ENCODE measurements at regions not wholly inside any gene's neighbourhood (a gene's known extent, or its start where the extent isn't known, plus 50 kb on each side); places are given as distances from the start of the nearest gene placed in this dataset.
"Not testable (repeated sequence)": the region's sequence is repeated elsewhere in the genome, so short reads cannot be mapped to it uniquely, and the experiment has no call there.

- intact Hi-C loops (cut with DNase I; ENCODE audit: low total_unique reads); H3K4me3 ChIP-seq; H3K4me1 ChIP-seq; H3K27me3 ChIP-seq; H3K36me3 ChIP-seq; DNase-seq; H3K27ac ChIP-seq; H3K9me3 ChIP-seq: not testable (repeated sequence)
These were observed 69.1 kb downstream of the ZNF518B start for GRCh38 chr4:10388146-10388545.

GRCh38 chr4:10385994-10386394 is 71.2 kb downstream of the ZNF518B start:
- intact Hi-C loops (cut with DNase I; ENCODE audit: low total_unique reads): no loop called here
- Histone ChIP-seq H3K9me3 (no peaks in the 10 kb centered on the region), H3K27ac (no peak overlapping the region), H3K4me3 (no peak overlapping the region), H3K27me3 (no peaks in the 10 kb centered on the region), H3K36me3 (no peaks in the 10 kb centered on the region), H3K4me1 (no peaks in the 10 kb centered on the region)
- no peak for TF ChIP-seq CTCF (IDR thresholded peaks at IDR 0.05)
- no peak for DNase-seq

- Histone ChIP-seq H3K27me3 (no peaks in the 10 kb centered on the region), H3K4me1 (no peaks in the 10 kb centered on the region), H3K4me3 (no peak overlapping the region), H3K27ac (no peak overlapping the region), H3K9me3 (no peaks in the 10 kb centered on the region), H3K36me3 (no peaks in the 10 kb centered on the region)
- DNase-seq: no peak
- intact Hi-C loops (cut with DNase I; ENCODE audit: low total_unique reads): no loop called here
- no peak for TF ChIP-seq CTCF (IDR thresholded peaks at IDR 0.05)
These were observed 72.3 kb downstream of the ZNF518B start for GRCh38 chr4:10384974-10385373.

GRCh38 chr4:10383417-10383816 is 73.8 kb downstream of the ZNF518B start:
- Histone ChIP-seq H3K4me1 (no peaks in the 10 kb centered on the region), H3K27ac (no peak overlapping the region)
- intact Hi-C loops (cut with DNase I; ENCODE audit: low total_unique reads): no loop called here

GRCh38 chr4:10382171-10382570 is 75.1 kb downstream of the ZNF518B start:
- not testable (repeated sequence) for H3K27me3 ChIP-seq

More at GRCh38 chr4:10383417-10383816, 73.8 kb downstream of the ZNF518B start:
- no peak overlapping the region for H3K4me3 ChIP-seq
- no peak for TF ChIP-seq CTCF (IDR thresholded peaks at IDR 0.05)
- no peaks in the 10 kb centered on the region for H3K9me3 ChIP-seq
- H3K36me3 ChIP-seq: no peaks in the 10 kb centered on the region
- DNase-seq: no peak
- no peaks in the 10 kb centered on the region for H3K27me3 ChIP-seq

GRCh38 chr4:10381146-10381545 is 76.1 kb downstream of the ZNF518B start:
- H3K4me1 ChIP-seq: no peaks in the 10 kb centered on the region
- no peak overlapping the region for H3K27ac ChIP-seq
- DNase-seq: no peak
- intact Hi-C loops (cut with DNase I; ENCODE audit: low total_unique reads): no loop called here
- H3K4me3 ChIP-seq: no peak overlapping the region
- TF ChIP-seq CTCF (IDR thresholded peaks at IDR 0.05): no peak
- H3K36me3 ChIP-seq: no peaks in the 10 kb centered on the region
- no peaks in the 10 kb centered on the region for H3K27me3 ChIP-seq
- H3K9me3 ChIP-seq: no peaks in the 10 kb centered on the region

More at GRCh38 chr4:10382171-10382570, 75.1 kb downstream of the ZNF518B start:
- H3K9me3 ChIP-seq; H3K4me1 ChIP-seq; intact Hi-C loops (cut with DNase I; ENCODE audit: low total_unique reads); H3K27ac ChIP-seq; H3K36me3 ChIP-seq; DNase-seq; H3K4me3 ChIP-seq: not testable (repeated sequence)

GRCh38 chr4:10380735-10381134 is 76.5 kb downstream of the ZNF518B start:
- no peaks in the 10 kb centered on the region for H3K36me3 ChIP-seq
- TF ChIP-seq CTCF (IDR thresholded peaks at IDR 0.05): no peak
- intact Hi-C loops (cut with DNase I; ENCODE audit: low total_unique reads): no loop called here
- no peak for DNase-seq
- no peaks in the 10 kb centered on the region for H3K4me1 ChIP-seq
- H3K9me3 ChIP-seq: no peaks in the 10 kb centered on the region
- no peaks in the 10 kb centered on the region for H3K27me3 ChIP-seq
- H3K27ac ChIP-seq: no peak overlapping the region
- no peak overlapping the region for H3K4me3 ChIP-seq

All from tibial artery (tissue), 4 donors.